GM19455 (cell line): ENCODE measurements at regions not wholly inside any gene's neighbourhood (a gene's known extent, or its start where the extent isn't known, plus 50 kb on each side); places are given as distances from the start of the nearest gene placed in this dataset.

Source experiments
- ATAC-seq: cut with Tn5 transposase; IDR thresholded peaks from one replicate; pipeline ENCODE4 v1.9.1; 2021; ENCODE audit not compliant: unreplicated experiment

GRCh38 chr6:143595251-143596036 lies 82.3 kb upstream of the PHACTR2 start:
- no peak for ATAC-seq

- no peak for ATAC-seq
Measured at GRCh38 chr6:143594647-143595046, 83.1 kb upstream of the PHACTR2 start.

GRCh38 chr6:143592335-143592734 lies 80.8 kb upstream of the FUCA2 start:
- ATAC-seq = no peak

- no peak for ATAC-seq
Measured at GRCh38 chr6:143591441-143591840, 79.9 kb upstream of the FUCA2 start.

GRCh38 chr6:143589162-143589561 lies 77.6 kb upstream of the FUCA2 start:
- no peak for ATAC-seq

GRCh38 chr6:143586557-143586956 lies 75.0 kb upstream of the FUCA2 start:
- ATAC-seq = no peak

GRCh38 chr6:143585716-143586115 lies 74.2 kb upstream of the FUCA2 start:
- no peak for ATAC-seq

GRCh38 chr6:143585241-143585640 lies 73.7 kb upstream of the FUCA2 start:
- ATAC-seq = no peak

GRCh38 chr6:143583542-143584327 lies 72.2 kb upstream of the FUCA2 start:
- no peak for ATAC-seq

GRCh38 chr6:143581835-143582480 lies 70.4 kb upstream of the FUCA2 start:
- ATAC-seq = no peak

- no peak for ATAC-seq
Measured at GRCh38 chr6:143579703-143580102, 68.2 kb upstream of the FUCA2 start.

- ATAC-seq = no peak
Measured at GRCh38 chr6:143578054-143578453, 66.5 kb upstream of the FUCA2 start.

- ATAC-seq = no peak
Measured at GRCh38 chr6:143575901-143576426, 64.4 kb upstream of the FUCA2 start.

GRCh38 chr6:143575440-143575839 lies 63.9 kb upstream of the FUCA2 start:
- peak; percentile 93 for ATAC-seq

- ATAC-seq = no peak
Measured at GRCh38 chr6:143570147-143570853, 58.8 kb upstream of the FUCA2 start.

- ATAC-seq = no peak
Measured at GRCh38 chr6:143569040-143569439, 57.5 kb upstream of the FUCA2 start.

- ATAC-seq = no peak
Measured at GRCh38 chr6:143564484-143565017, 53.0 kb upstream of the FUCA2 start.

GRCh38 chr6:143562143-143562542 lies 50.6 kb upstream of the FUCA2 start:
- no peak for ATAC-seq
